Epithelial cell of proximal tubule (primary cell): ENCODE measurements at regions not wholly inside any gene's neighbourhood (a gene's known extent, or its start where the extent isn't known, plus 50 kb on each side); places are given as distances from the start of the nearest gene placed in this dataset.

Experiments used
- DNase-seq: peaks from one replicate; pipeline ENCODE4 v3.0.0-alpha.2; 2011; ENCODE audit warnings: low read depth
- H3K4me3 ChIP-seq: 2 replicates; pipeline ENCODE4 v1.5.1; 2011; ENCODE audit warnings: low read depth, mild to moderate bottlenecking, low read length
- TF ChIP-seq, protein P1 (sequence below): conservative IDR thresholded peaks from 2 replicates; pipeline ENCODE4 v1.5.1; 2012; ENCODE audit warnings: low read depth, mild to moderate bottlenecking, low read length

DNA sequence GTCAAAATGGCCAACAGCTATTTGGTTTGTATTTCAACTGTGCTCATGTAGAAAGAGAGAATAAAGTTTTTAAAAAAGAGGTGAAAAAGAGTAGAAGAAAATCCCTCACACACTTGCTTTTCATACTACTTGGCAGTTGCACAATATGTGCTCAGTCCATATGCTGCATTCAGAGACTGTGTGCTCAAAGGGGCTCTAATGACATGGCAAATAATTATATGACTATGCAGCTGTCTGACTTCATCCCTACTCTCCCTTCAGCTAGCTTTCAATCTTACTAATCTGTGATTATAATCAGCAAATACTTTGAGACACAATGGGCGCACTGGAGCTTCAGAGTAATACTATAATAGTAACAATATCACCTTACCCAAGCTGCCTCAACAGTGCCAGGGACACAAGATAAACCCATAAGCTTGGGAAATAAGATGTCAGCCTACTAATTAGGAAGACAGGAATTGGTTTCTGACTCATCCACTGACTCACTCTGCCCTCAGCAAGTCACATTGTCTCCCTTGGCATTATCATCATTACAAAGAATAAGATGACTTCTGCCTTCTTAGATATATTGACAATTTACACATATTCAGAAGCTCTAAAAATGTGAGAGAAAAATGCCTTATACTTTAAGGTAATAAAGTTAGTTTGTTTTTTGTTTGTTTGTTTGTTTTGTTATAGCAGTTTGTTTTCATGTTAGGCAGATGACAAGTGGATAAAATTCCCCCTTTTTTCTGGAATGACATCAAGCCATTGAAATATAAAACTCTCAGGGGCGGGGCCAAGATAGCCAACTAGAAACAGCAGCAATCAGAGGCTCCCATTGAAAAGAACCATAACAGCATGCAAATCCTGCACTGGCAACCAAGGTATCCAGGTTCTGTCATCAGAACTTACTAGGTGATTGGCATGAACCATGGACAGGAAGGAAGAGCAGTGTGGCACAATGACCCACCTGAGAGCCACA is 311.6 kb downstream of the FAM133A start:
- no peak overlapping the region for H3K4me3 ChIP-seq
- TF ChIP-seq, protein P1, sequence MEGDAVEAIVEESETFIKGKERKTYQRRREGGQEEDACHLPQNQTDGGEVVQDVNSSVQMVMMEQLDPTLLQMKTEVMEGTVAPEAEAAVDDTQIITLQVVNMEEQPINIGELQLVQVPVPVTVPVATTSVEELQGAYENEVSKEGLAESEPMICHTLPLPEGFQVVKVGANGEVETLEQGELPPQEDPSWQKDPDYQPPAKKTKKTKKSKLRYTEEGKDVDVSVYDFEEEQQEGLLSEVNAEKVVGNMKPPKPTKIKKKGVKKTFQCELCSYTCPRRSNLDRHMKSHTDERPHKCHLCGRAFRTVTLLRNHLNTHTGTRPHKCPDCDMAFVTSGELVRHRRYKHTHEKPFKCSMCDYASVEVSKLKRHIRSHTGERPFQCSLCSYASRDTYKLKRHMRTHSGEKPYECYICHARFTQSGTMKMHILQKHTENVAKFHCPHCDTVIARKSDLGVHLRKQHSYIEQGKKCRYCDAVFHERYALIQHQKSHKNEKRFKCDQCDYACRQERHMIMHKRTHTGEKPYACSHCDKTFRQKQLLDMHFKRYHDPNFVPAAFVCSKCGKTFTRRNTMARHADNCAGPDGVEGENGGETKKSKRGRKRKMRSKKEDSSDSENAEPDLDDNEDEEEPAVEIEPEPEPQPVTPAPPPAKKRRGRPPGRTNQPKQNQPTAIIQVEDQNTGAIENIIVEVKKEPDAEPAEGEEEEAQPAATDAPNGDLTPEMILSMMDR = no peak
- no peak for DNase-seq
